K562 (cell line): ENCODE measurements at regions not wholly inside any gene's neighbourhood (a gene's known extent, or its start where the extent isn't known, plus 50 kb on each side); places are given as distances from the start of the nearest gene placed in this dataset.

Experiments used
- ATAC-seq: fragments of 200-7000 bp; cut with Tn5 transposase; 3 replicates; pipeline ENCODE4 v1.9.1; 2020; ENCODE audit warnings: moderate library complexity
- BruUV-seq: library from RNA; stranded (reverse); fragments of 400-500 nt; replicated peaks from 2 replicates; lab custom pipeline; 2021; lab: Mats Ljungman, UMichigan
- CTCF ChIA-PET: fragments of 300-600 bp; formaldehyde crosslinking; extraction: SDS; loops from one replicate; lab custom pipeline; 2021; ENCODE audit warnings: low intra/inter-chr PET ratio; lab: Yijun Ruan, JAX
- POLR2A ChIA-PET: fragments of 300-600, 350-650 bp; sonication (Branson Sonifier 250); formaldehyde crosslinking; extraction: SDS; loops from one replicate; lab custom pipeline; 2021; ENCODE audit warnings: antibody characterized with exemption, inconsistent platforms; lab: Yijun Ruan, JAX
- DNase-seq, 4 experiments: peaks; one replicate each; pipeline versions ENCODE4 v3.0.0 to v3.0.0-alpha.2; 2011 to 2018; ENCODE audit warnings: low spot score in 3 of 4, mixed read lengths in 3 of 4; ENCODE audit errors: extremely low read depth in 1 of 4
- FAIRE-seq: peaks from 2 replicates; lab custom pipeline; 2011; peaks lifted over from hg19 to GRCh38; lab: Jason Lieb, UNC
- H2AFZ ChIP-seq: 2 replicates; pipeline ENCODE4 v1.6.0; 2011; ENCODE audit warnings: low read depth, low read length, control low read depth, inconsistent platforms
- H3K27ac ChIP-seq: fragments of 200-600 bp; 3 replicates; pipeline ENCODE4 v1.8.0; 2011; ENCODE audit warnings: low read depth, mild to moderate bottlenecking, control low read depth, inconsistent platforms, low read length, moderate library complexity, mixed read lengths; ENCODE audit errors: extremely low read depth
- H3K27me3 ChIP-seq, 2 experiments: fragments of 300-600 bp in 1 of 2; 2 replicates in 1 of 2; 3 replicates in 1 of 2; pipeline versions ENCODE4 v1.6.0 to v1.8.0; 2011; ENCODE audit warnings: inconsistent platforms in 2 of 2, low read length in 2 of 2, mild to moderate bottlenecking in 1 of 2, mixed read lengths in 1 of 2, moderate library complexity in 1 of 2; ENCODE audit not compliant: control insufficient read depth in 2 of 2, insufficient read depth in 2 of 2
- H3K36me3 ChIP-seq: fragments of 300-600 bp; 3 replicates; pipeline ENCODE4 v1.8.0; 2011; ENCODE audit warnings: mild to moderate bottlenecking, low read length, inconsistent platforms; ENCODE audit not compliant: control insufficient read depth, insufficient read depth
- H3K4me1 ChIP-seq, 2 experiments: fragments of 200-600 bp in 1 of 2; replicated peaks in 1 of 2; 2 replicates in 1 of 2; 3 replicates in 1 of 2; pipeline versions ENCODE4 v1.5.1 to v1.8.0; 2011; ENCODE audit warnings: inconsistent platforms in 2 of 2, low read length in 2 of 2, mild to moderate bottlenecking in 1 of 2, mixed read lengths in 1 of 2, moderate library complexity in 1 of 2; ENCODE audit not compliant: control insufficient read depth in 2 of 2, insufficient read depth in 2 of 2
- H3K4me2 ChIP-seq: 2 replicates; pipeline ENCODE4 v1.6.1; 2011; ENCODE audit warnings: low read length, control low read depth, inconsistent platforms, mixed read lengths; ENCODE audit not compliant: insufficient read depth
- H3K4me3 ChIP-seq: fragments of 200-600 bp; sonication (generic), shearing (Covaris generic); 2 replicates; pipeline ENCODE4 v1.5.1; 2016; ENCODE audit warnings: control low read depth, inconsistent platforms
- H3K79me2 ChIP-seq: fragments of 200-600 bp; 3 replicates; pipeline ENCODE4 v1.8.0; 2011; ENCODE audit warnings: low read length, inconsistent platforms; ENCODE audit not compliant: control insufficient read depth, insufficient read depth
- H3K9ac ChIP-seq, 2 experiments: 2 replicates each; pipeline versions ENCODE4 v1.6.0 to v1.6.1; 2011; ENCODE audit warnings: low read depth in 2 of 2, low read length in 2 of 2, control low read depth in 1 of 2, inconsistent platforms in 1 of 2, mild to moderate bottlenecking in 1 of 2, mixed read lengths in 1 of 2; ENCODE audit not compliant: insufficient read depth in 1 of 2
- H3K9me1 ChIP-seq: one replicate; pipeline ENCODE4 v1.6.0; 2011; ENCODE audit warnings: inconsistent platforms, mild to moderate bottlenecking, low read length, moderate library complexity; ENCODE audit not compliant: control insufficient read depth, insufficient read depth
- H3K9me3 ChIP-seq: replicated peaks from 2 replicates; pipeline ENCODE4 v1.5.1; 2011; ENCODE audit warnings: low read depth, low read length, inconsistent platforms; ENCODE audit not compliant: control insufficient read depth, insufficient read depth
- H4K20me1 ChIP-seq: replicated peaks from 2 replicates; pipeline ENCODE4 v1.6.1; 2011; ENCODE audit warnings: low read length, inconsistent platforms, mixed read lengths; ENCODE audit not compliant: control insufficient read depth, insufficient read depth
- ARID1B ChIP-seq: fragments of 450-650 bp; IDR thresholded peaks from 2 replicates; pipeline ENCODE4 v1.6.1; 2016; ENCODE audit warnings: antibody characterized with exemption, mild to moderate bottlenecking, inconsistent platforms
- ARID4B ChIP-seq: sonication (generic); formaldehyde crosslinking; IDR thresholded peaks from 2 replicates; pipeline ENCODE4 v1.8.0; 2022; ENCODE audit warnings: mild to moderate bottlenecking, missing genetic modification reagents
- MED1 ChIP-seq: sonication (generic); formaldehyde crosslinking; IDR thresholded peaks from 2 replicates; pipeline ENCODE4 v1.8.1; 2023; ENCODE audit warnings: missing genetic modification reagents, borderline replicate concordance
- MXI1 ChIP-seq: IDR thresholded peaks from 2 replicates; pipeline ENCODE4 v1.6.1; 2011; ENCODE audit warnings: low read depth, mild to moderate bottlenecking, improper control_type of control experiment, low read length
- NR0B1 ChIP-seq: fragments of 450-650 bp; IDR thresholded peaks from one replicate; pipeline ENCODE4 v1.6.1; 2018; ENCODE audit warnings: mild to moderate bottlenecking, moderate library complexity; ENCODE audit not compliant: partially characterized antibody
- WGBS: fragments of 100-300 bp; shearing (Covaris generic); methylation state at CpG from one replicate; pipeline ENCODE4 v1.1.6; 2016; ENCODE audit warnings: low coverage, mixed read lengths; ENCODE audit not compliant: insufficient coverage; ENCODE audit errors: missing lambda C conversion rate; 5-methylcytosine and 5-hydroxymethylcytosine counted together
- in situ Hi-C: fragments of 300-500 bp; cut with MboI; formaldehyde crosslinking; loops from 4 replicates; pipeline ENCODE4 v1.15.0; 2018; ENCODE audit warnings: inconsistent platforms, mixed read lengths
- intact Hi-C: fragments of 100-400 bp; cut with micrococcal nuclease; formaldehyde crosslinking; loops from 2 replicates; pipeline ENCODE4 v1.14.2; 2022

DNA sequence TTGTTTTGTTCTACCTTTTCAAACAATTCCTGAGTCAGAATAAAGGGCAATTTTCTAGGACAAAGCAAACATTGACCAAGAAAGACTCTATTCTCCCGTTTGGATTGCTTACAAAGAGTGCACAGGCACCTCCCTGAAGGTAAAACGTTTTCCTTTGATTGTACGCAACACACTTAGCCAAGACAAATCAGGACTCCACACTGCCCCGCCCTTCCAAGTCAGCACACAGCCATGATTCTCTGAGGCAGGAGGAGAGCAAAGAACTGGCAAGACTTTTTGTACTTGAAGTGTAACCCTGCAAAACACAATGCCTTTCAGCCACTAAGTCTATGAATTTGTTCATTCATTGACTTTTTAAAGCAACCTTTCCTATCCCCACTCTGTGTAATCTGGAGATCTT is 85.0 kb upstream of the FAM180A start (continued):
- TF ChIP-seq MXI1: no peak
- no peak for TF ChIP-seq ARID1B
- TF ChIP-seq MED1 (CRISPR knock-in tag): no peak

GRCh38 chr7:135831455-135832195 is 83.0 kb upstream of the FAM180A start:
- no peak overlapping the region for H2AFZ ChIP-seq
- no peak overlapping the region for H3K9ac ChIP-seq
- in situ Hi-C loops (no loop called here), intact Hi-C loops (no loop called here)
- CTCF ChIA-PET: interaction anchor here (0.6 kb wide), 1 partner anchor 37 kb away, joined by 3 read pairs; no protein-coding TSS in a partner anchor
- no peaks in the 10 kb centered on the region for H3K9me3 ChIP-seq
- no peak overlapping the region for H3K4me3 ChIP-seq
- DNase-seq: no peak
- WGBS: under 1% methylated on average over 4 of the region's 4 CpGs
- POLR2A ChIA-PET: no interaction called here
- no peak for TF ChIP-seq ARID4B (CRISPR knock-in tag)
- TF ChIP-seq NR0B1: no peak
- peaks cover 0 to 4% of the 10 kb centered on the region in 2 experiments; a peak in 1 of 5 replicates for H3K4me1 ChIP-seq
- H3K36me3 ChIP-seq: no peaks in the 10 kb centered on the region
- no TSS peak for BruUV-seq
- H3K27ac ChIP-seq: no peak overlapping the region
- H3K9me1 ChIP-seq: no peaks in the 10 kb centered on the region
- no peaks in the 10 kb centered on the region for H4K20me1 ChIP-seq
- H3K4me2 ChIP-seq: no peak overlapping the region
- no peaks in the 10 kb centered on the region for H3K79me2 ChIP-seq
- no peak for FAIRE-seq
- no peak for ATAC-seq
- H3K27me3 ChIP-seq: peaks cover 39 to 60% of the 10 kb centered on the region in 2 experiments
